ENCODE measurements at regions not wholly inside any gene's neighbourhood (a gene's known extent, or its start where the extent isn't known, plus 50 kb on each side); places are given as distances from the start of the nearest gene placed in this dataset.

- DNase-seq (ENCODE audit: low read depth), result no peak
- ChIA-PET CTCF (no interaction called here), POLR2A (no interaction called here)
- TF ChIP-seq CTCF (IDR thresholded peaks at IDR 0.05; ENCODE audit: insufficient read depth, low read depth, low read length), result no peak
- Histone ChIP-seq H3K4me3 (ENCODE audit: low read depth, low read length) (no peak overlapping the region), H3K27me3 (ENCODE audit: control insufficient read depth, insufficient read depth, low read length) (no peaks in the 10 kb centered on the region), H3K36me3 (ENCODE audit: control insufficient read depth, insufficient read depth, low read length) (no peaks in the 10 kb centered on the region)
These were observed 243.2 kb downstream of the ELAVL2 start for GRCh38 chr9:23582836-23583235.

GRCh38 chr9:23586906-23587305, 239.1 kb downstream of the ELAVL2 start:
- no peak overlapping the region for H3K4me3 ChIP-seq (ENCODE audit: low read depth, low read length)
- ChIA-PET CTCF (no interaction called here), POLR2A (no interaction called here)
- no peaks in the 10 kb centered on the region for H3K27me3 ChIP-seq (ENCODE audit: control insufficient read depth, insufficient read depth, low read length)
- DNase-seq (ENCODE audit: low read depth), result no peak
- H3K36me3 ChIP-seq (ENCODE audit: control insufficient read depth, insufficient read depth, low read length), result no peaks in the 10 kb centered on the region
- no peak for TF ChIP-seq CTCF (IDR thresholded peaks at IDR 0.05; ENCODE audit: insufficient read depth, low read depth, low read length)

GRCh38 chr9:23587433-23587832, 238.6 kb downstream of the ELAVL2 start:
- TF ChIP-seq CTCF (IDR thresholded peaks at IDR 0.05; ENCODE audit: insufficient read depth, low read depth, low read length), result no peak
- Histone ChIP-seq H3K4me3 (ENCODE audit: low read depth, low read length) (no peak overlapping the region), H3K36me3 (ENCODE audit: control insufficient read depth, insufficient read depth, low read length) (no peaks in the 10 kb centered on the region), H3K27me3 (ENCODE audit: control insufficient read depth, insufficient read depth, low read length) (no peaks in the 10 kb centered on the region)
- ChIA-PET POLR2A (no interaction called here), CTCF (no interaction called here)
- DNase-seq (ENCODE audit: low read depth), result no peak

- ChIA-PET POLR2A (no interaction called here), CTCF (no interaction called here)
- Histone ChIP-seq H3K27me3 (ENCODE audit: control insufficient read depth, insufficient read depth, low read length) (no peaks in the 10 kb centered on the region), H3K36me3 (ENCODE audit: control insufficient read depth, insufficient read depth, low read length) (no peaks in the 10 kb centered on the region), H3K4me3 (ENCODE audit: low read depth, low read length) (no peak overlapping the region)
- DNase-seq (ENCODE audit: low read depth), result no peak
- TF ChIP-seq CTCF (IDR thresholded peaks at IDR 0.05; ENCODE audit: insufficient read depth, low read depth, low read length), result no peak
These were observed 238.1 kb downstream of the ELAVL2 start for GRCh38 chr9:23587903-23588302.

GRCh38 chr9:23590276-23591000, 235.6 kb downstream of the ELAVL2 start:
- H3K4me3 ChIP-seq (ENCODE audit: low read depth, low read length), result no peak overlapping the region
- no peak for DNase-seq (ENCODE audit: low read depth)
- POLR2A ChIA-PET, result no interaction called here
- no peak for TF ChIP-seq CTCF (IDR thresholded peaks at IDR 0.05; ENCODE audit: insufficient read depth, low read depth, low read length)
- CTCF ChIA-PET, result no interaction called here
- no peaks in the 10 kb centered on the region for H3K36me3 ChIP-seq (ENCODE audit: control insufficient read depth, insufficient read depth, low read length)
- H3K27me3 ChIP-seq (ENCODE audit: control insufficient read depth, insufficient read depth, low read length), result no peaks in the 10 kb centered on the region
